ENCODE measurements at regions not wholly inside any gene's neighbourhood (a gene's known extent, or its start where the extent isn't known, plus 50 kb on each side); places are given as distances from the start of the nearest gene placed in this dataset.

DNA sequence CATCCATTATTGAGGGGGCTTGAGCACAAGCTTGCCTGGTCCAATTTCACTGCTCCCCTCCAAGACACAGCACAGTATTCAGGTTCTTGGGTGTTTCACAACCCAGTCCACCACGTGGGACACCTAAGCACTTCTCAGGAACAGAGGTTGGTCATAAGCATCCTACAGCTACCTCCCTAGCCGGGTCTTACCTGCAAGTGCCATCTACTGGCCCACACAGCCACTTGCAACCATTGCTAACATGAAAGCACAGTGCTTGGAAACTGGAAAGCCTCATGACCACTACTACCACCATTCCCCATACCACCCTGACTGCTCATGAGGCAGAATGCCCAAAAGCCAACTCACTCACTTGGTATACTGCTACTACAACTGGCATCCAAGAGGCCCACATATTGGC, 105.7 kb upstream of the RPRM start:
- Histone ChIP-seq H2BK12ac (ENCODE audit: insufficient read length, low read depth, low read length) (no peak overlapping the region), H3K79me2 (ENCODE audit: insufficient read depth, low read length) (no peaks in the 10 kb centered on the region), H3K9ac (ENCODE audit: extremely low read depth, insufficient read length, low read length) (no peak overlapping the region), H3K4me1 (ENCODE audit: insufficient read depth, low read length) (no peaks in the 10 kb centered on the region), H2AFZ (ENCODE audit: low read length) (no peak overlapping the region), H3K9me3 (ENCODE audit: control insufficient read depth, low read depth, low read length) (peaks cover 6% of the 10 kb centered on the region), H3K79me1 (ENCODE audit: insufficient read depth, low read depth, low read length, poor library complexity, severe bottlenecking) (no peaks in the 10 kb centered on the region), H2BK120ac (ENCODE audit: low read depth, low read length, poor library complexity, severe bottlenecking) (no peak overlapping the region), H4K5ac (ENCODE audit: insufficient read length, low read depth, low read length) (no peak overlapping the region), H2BK20ac (ENCODE audit: low read depth, low read length, poor library complexity, severe bottlenecking) (no peak overlapping the region), H2BK5ac (ENCODE audit: insufficient read length, low read length) (no peak overlapping the region), H3K4me2 (ENCODE audit: insufficient read depth, insufficient read length, low read length) (no peak overlapping the region), H3K23me2 (ENCODE audit: insufficient read length, low read depth, low read length, poor library complexity, severe bottlenecking) (no peaks in the 10 kb centered on the region), H3K56ac (ENCODE audit: insufficient read length, low read depth, low read length) (no peak overlapping the region), H3K27ac (ENCODE audit: insufficient read length, low read depth, low read length) (no peak overlapping the region), H2AK5ac (ENCODE audit: insufficient read length, low read length) (no peak overlapping the region), H4K91ac (ENCODE audit: insufficient read length, low read depth, low read length) (no peak overlapping the region), H3K4ac (ENCODE audit: low read depth, low read length) (no peak overlapping the region), H3K27me3 (ENCODE audit: insufficient read depth, low read length) (no peaks in the 10 kb centered on the region), H3K18ac (ENCODE audit: insufficient read length, low read depth, low read length) (no peak overlapping the region), H3T11ph (ENCODE audit: low read length) (no peak overlapping the region), H3K23ac (ENCODE audit: insufficient read length, low read depth, low read length) (no peak overlapping the region), H4K8ac (replicated peaks; ENCODE audit: insufficient read length, low read depth, low read length) (no peak overlapping the region), H4K20me1 (ENCODE audit: control insufficient read depth, insufficient read depth, insufficient read length) (no peaks in the 10 kb centered on the region), H2BK15ac (ENCODE audit: low read depth, low read length) (no peak overlapping the region), H3K14ac (ENCODE audit: insufficient read depth, low read length) (no peak overlapping the region)
- TF ChIP-seq, protein P1, sequence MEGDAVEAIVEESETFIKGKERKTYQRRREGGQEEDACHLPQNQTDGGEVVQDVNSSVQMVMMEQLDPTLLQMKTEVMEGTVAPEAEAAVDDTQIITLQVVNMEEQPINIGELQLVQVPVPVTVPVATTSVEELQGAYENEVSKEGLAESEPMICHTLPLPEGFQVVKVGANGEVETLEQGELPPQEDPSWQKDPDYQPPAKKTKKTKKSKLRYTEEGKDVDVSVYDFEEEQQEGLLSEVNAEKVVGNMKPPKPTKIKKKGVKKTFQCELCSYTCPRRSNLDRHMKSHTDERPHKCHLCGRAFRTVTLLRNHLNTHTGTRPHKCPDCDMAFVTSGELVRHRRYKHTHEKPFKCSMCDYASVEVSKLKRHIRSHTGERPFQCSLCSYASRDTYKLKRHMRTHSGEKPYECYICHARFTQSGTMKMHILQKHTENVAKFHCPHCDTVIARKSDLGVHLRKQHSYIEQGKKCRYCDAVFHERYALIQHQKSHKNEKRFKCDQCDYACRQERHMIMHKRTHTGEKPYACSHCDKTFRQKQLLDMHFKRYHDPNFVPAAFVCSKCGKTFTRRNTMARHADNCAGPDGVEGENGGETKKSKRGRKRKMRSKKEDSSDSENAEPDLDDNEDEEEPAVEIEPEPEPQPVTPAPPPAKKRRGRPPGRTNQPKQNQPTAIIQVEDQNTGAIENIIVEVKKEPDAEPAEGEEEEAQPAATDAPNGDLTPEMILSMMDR (conservative IDR thresholded peaks at IDR 0.05) = peak; percentile 43; the same call in 2 of the 3 replicates
- Mint-ChIP-seq H3K4me1 (no peaks in the 10 kb centered on the region), H3K36me3 (ENCODE audit: insufficient read depth in 1 of 3, low read depth in 3 of 3) (peaks cover 18 to 27% (median 23%) of the 10 kb centered on the region in 3 experiments), H3K27me3 (ENCODE audit: low read depth) (0 out of 2 replicates have a peak, but pooled peaks cover 2% of the 10 kb centered on the region), H3K4me3 (no peak overlapping the region), H3K9me3 (peaks cover 26 to 35% of the 10 kb centered on the region in 2 experiments), H3K27ac (no peak overlapping the region)
- peak; percentile 43 for DNase-seq
- WGBS (ENCODE audit: extremely low coverage, insufficient read length, low lambda C conversion rate) = no CpG with 5 or more reads among the region's 2 CpGs
